GM23338 (cell line): ENCODE measurements at regions not wholly inside any gene's neighbourhood (a gene's known extent, or its start where the extent isn't known, plus 50 kb on each side); places are given as distances from the start of the nearest gene placed in this dataset.

Experiments used
- ATAC-seq: fragments of 200-7000 bp; cut with Tn5 transposase; 3 replicates; pipeline ENCODE4 v1.9.1; 2020
- DNase-seq: peaks from one replicate; pipeline ENCODE4 v3.0.0-alpha.2; 2015; ENCODE audit warnings: low spot score
- H2AFZ ChIP-seq: fragments of 200-600 bp; sonication (generic); 2 replicates; pipeline ENCODE4 v1.8.0; 2016; ENCODE audit warnings: antibody characterized with exemption, mild to moderate bottlenecking, moderate library complexity
- H3F3A ChIP-seq: fragments of 200-600 bp; sonication (generic); replicated peaks from 2 replicates; pipeline ENCODE4 v1.8.0; 2017; ENCODE audit warnings: antibody characterized with exemption, mixed run types, low read depth
- H3K27ac ChIP-seq: fragments of 200-600 bp; sonication (generic); 2 replicates; pipeline ENCODE4 v1.6.1; 2016; ENCODE audit warnings: low read depth
- H3K27me3 ChIP-seq: fragments of 200-600 bp; sonication (generic); 2 replicates; pipeline ENCODE4 v1.8.0; 2016; ENCODE audit warnings: mild to moderate bottlenecking, mixed run types, moderate library complexity; ENCODE audit not compliant: insufficient read depth
- H3K36me3 ChIP-seq: fragments of 200-600 bp; sonication (generic); 2 replicates; pipeline ENCODE4 v1.8.0; 2016; ENCODE audit warnings: mild to moderate bottlenecking; ENCODE audit not compliant: insufficient read depth
- H3K4me1 ChIP-seq: fragments of 200-600 bp; sonication (generic); 2 replicates; pipeline ENCODE4 v1.8.0; 2016; ENCODE audit warnings: mild to moderate bottlenecking, moderate library complexity; ENCODE audit not compliant: insufficient read depth
- H3K4me2 ChIP-seq: fragments of 200-600 bp; sonication (generic); 2 replicates; pipeline ENCODE4 v1.7.1; 2017; ENCODE audit warnings: mixed run types
- H3K4me3 ChIP-seq: fragments of 200-600 bp; sonication (generic); 2 replicates; pipeline ENCODE4 v1.6.1; 2016; ENCODE audit warnings: mixed run types
- H3K79me2 ChIP-seq: fragments of 200-600 bp; sonication (generic); replicated peaks from 2 replicates; pipeline ENCODE4 v1.8.0; 2017; ENCODE audit warnings: mild to moderate bottlenecking; ENCODE audit not compliant: insufficient read depth
- H3K9me2 ChIP-seq: fragments of 200-600 bp; sonication (generic); 2 replicates; pipeline ENCODE4 v1.8.0; 2017; ENCODE audit not compliant: insufficient read depth
- H4K20me1 ChIP-seq: fragments of 200-600 bp; sonication (generic); replicated peaks from 2 replicates; pipeline ENCODE4 v1.8.0; 2017; ENCODE audit warnings: mild to moderate bottlenecking; ENCODE audit not compliant: insufficient read depth
- H3K27ac Mint-ChIP-seq: 2 replicates; pipeline ENCODE4 v1.8.0; 2020; ENCODE audit warnings: inconsistent platforms, mild to moderate bottlenecking, moderate library complexity, mixed read lengths
- H3K27me3 Mint-ChIP-seq: 3 replicates; pipeline ENCODE4 v1.8.0; 2022; ENCODE audit warnings: low read depth, mild to moderate bottlenecking, moderate library complexity, mixed read lengths, inconsistent platforms; ENCODE audit not compliant: insufficient read depth, poor library complexity
- H3K36me3 Mint-ChIP-seq: 3 replicates; pipeline ENCODE4 v1.8.0; 2021; ENCODE audit warnings: low read depth, mild to moderate bottlenecking, inconsistent platforms, moderate library complexity, mixed read lengths
- H3K4me1 Mint-ChIP-seq: 3 replicates; pipeline ENCODE4 v1.8.0; 2020; ENCODE audit warnings: mild to moderate bottlenecking, inconsistent platforms, mixed read lengths
- H3K4me3 Mint-ChIP-seq: 3 replicates; pipeline ENCODE4 v1.8.0; 2021; ENCODE audit warnings: moderate library complexity, mild to moderate bottlenecking, inconsistent platforms, mixed read lengths
- H3K9me3 Mint-ChIP-seq: 3 replicates; pipeline ENCODE4 v1.8.0; 2020; ENCODE audit warnings: moderate library complexity, mild to moderate bottlenecking, inconsistent platforms, mixed read lengths
- POLR2AphosphoS5 ChIP-seq: IDR thresholded peaks from 2 replicates; pipeline ENCODE4 v1.6.1; 2016; ENCODE audit warnings: antibody characterized with exemption, low read depth
- STAT1 ChIP-seq: IDR thresholded peaks from one replicate; pipeline ENCODE4 v1.6.1; 2016; ENCODE audit warnings: antibody characterized with exemption; ENCODE audit not compliant: unreplicated experiment
- ZNF114 ChIP-seq: fragments of 250-450 bp; sonication (Bioruptor Pico); IDR thresholded peaks from 2 replicates; pipeline ENCODE4 v1.5.0; 2020; ENCODE audit warnings: mild to moderate bottlenecking, moderate library complexity
- ZNF331 ChIP-seq: fragments of 250-450 bp; sonication (Bioruptor Pico); IDR thresholded peaks from 2 replicates; pipeline ENCODE4 v1.5.0; 2020; ENCODE audit warnings: low read depth, mild to moderate bottlenecking, moderate library complexity
- TF ChIP-seq, protein P1 (sequence below): IDR thresholded peaks from 2 replicates; pipeline ENCODE4 v1.6.1; 2016; ENCODE audit warnings: antibody characterized with exemption
- TF ChIP-seq, protein P2 (sequence below): fragments of 250-450 bp; sonication (Bioruptor Pico); IDR thresholded peaks from 2 replicates; pipeline ENCODE4 v1.5.0; 2020; ENCODE audit warnings: mild to moderate bottlenecking, moderate library complexity

- H3K4me3 ChIP-seq: no peak overlapping the region
- Mint-ChIP-seq H3K27me3 (no peaks in the 10 kb centered on the region), H3K36me3 (peaks cover 7% of the 10 kb centered on the region; the same call in 2 of the 3 replicates), H3K4me3 (no peak overlapping the region), H3K4me1 (peaks cover 15% of the 10 kb centered on the region), H3K9me3 (peaks cover 11% of the 10 kb centered on the region; the same call in 2 of the 3 replicates), H3K27ac (no peak overlapping the region)
- H3F3A ChIP-seq: no peaks in the 10 kb centered on the region
- H3K27me3 ChIP-seq: no peaks in the 10 kb centered on the region
- no peaks in the 10 kb centered on the region for H4K20me1 ChIP-seq
- H3K36me3 ChIP-seq: no peaks in the 10 kb centered on the region
- no peak for ATAC-seq
- H2AFZ ChIP-seq: no peak overlapping the region
- H3K9me2 ChIP-seq: no peaks in the 10 kb centered on the region
- H3K4me1 ChIP-seq: peaks cover 9% of the 10 kb centered on the region; the same call in 1 of the 2 replicates
- no peak overlapping the region for H3K4me2 ChIP-seq
- TF ChIP-seq, protein P1, sequence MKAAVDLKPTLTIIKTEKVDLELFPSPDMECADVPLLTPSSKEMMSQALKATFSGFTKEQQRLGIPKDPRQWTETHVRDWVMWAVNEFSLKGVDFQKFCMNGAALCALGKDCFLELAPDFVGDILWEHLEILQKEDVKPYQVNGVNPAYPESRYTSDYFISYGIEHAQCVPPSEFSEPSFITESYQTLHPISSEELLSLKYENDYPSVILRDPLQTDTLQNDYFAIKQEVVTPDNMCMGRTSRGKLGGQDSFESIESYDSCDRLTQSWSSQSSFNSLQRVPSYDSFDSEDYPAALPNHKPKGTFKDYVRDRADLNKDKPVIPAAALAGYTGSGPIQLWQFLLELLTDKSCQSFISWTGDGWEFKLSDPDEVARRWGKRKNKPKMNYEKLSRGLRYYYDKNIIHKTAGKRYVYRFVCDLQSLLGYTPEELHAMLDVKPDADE: no peak
- TF ChIP-seq POLR2AphosphoS5 (no peak), ZNF114 (CRISPR knock-in tag) (no peak), ZNF331 (CRISPR knock-in tag) (no peak), STAT1 (no peak)
- TF ChIP-seq, protein P2, sequence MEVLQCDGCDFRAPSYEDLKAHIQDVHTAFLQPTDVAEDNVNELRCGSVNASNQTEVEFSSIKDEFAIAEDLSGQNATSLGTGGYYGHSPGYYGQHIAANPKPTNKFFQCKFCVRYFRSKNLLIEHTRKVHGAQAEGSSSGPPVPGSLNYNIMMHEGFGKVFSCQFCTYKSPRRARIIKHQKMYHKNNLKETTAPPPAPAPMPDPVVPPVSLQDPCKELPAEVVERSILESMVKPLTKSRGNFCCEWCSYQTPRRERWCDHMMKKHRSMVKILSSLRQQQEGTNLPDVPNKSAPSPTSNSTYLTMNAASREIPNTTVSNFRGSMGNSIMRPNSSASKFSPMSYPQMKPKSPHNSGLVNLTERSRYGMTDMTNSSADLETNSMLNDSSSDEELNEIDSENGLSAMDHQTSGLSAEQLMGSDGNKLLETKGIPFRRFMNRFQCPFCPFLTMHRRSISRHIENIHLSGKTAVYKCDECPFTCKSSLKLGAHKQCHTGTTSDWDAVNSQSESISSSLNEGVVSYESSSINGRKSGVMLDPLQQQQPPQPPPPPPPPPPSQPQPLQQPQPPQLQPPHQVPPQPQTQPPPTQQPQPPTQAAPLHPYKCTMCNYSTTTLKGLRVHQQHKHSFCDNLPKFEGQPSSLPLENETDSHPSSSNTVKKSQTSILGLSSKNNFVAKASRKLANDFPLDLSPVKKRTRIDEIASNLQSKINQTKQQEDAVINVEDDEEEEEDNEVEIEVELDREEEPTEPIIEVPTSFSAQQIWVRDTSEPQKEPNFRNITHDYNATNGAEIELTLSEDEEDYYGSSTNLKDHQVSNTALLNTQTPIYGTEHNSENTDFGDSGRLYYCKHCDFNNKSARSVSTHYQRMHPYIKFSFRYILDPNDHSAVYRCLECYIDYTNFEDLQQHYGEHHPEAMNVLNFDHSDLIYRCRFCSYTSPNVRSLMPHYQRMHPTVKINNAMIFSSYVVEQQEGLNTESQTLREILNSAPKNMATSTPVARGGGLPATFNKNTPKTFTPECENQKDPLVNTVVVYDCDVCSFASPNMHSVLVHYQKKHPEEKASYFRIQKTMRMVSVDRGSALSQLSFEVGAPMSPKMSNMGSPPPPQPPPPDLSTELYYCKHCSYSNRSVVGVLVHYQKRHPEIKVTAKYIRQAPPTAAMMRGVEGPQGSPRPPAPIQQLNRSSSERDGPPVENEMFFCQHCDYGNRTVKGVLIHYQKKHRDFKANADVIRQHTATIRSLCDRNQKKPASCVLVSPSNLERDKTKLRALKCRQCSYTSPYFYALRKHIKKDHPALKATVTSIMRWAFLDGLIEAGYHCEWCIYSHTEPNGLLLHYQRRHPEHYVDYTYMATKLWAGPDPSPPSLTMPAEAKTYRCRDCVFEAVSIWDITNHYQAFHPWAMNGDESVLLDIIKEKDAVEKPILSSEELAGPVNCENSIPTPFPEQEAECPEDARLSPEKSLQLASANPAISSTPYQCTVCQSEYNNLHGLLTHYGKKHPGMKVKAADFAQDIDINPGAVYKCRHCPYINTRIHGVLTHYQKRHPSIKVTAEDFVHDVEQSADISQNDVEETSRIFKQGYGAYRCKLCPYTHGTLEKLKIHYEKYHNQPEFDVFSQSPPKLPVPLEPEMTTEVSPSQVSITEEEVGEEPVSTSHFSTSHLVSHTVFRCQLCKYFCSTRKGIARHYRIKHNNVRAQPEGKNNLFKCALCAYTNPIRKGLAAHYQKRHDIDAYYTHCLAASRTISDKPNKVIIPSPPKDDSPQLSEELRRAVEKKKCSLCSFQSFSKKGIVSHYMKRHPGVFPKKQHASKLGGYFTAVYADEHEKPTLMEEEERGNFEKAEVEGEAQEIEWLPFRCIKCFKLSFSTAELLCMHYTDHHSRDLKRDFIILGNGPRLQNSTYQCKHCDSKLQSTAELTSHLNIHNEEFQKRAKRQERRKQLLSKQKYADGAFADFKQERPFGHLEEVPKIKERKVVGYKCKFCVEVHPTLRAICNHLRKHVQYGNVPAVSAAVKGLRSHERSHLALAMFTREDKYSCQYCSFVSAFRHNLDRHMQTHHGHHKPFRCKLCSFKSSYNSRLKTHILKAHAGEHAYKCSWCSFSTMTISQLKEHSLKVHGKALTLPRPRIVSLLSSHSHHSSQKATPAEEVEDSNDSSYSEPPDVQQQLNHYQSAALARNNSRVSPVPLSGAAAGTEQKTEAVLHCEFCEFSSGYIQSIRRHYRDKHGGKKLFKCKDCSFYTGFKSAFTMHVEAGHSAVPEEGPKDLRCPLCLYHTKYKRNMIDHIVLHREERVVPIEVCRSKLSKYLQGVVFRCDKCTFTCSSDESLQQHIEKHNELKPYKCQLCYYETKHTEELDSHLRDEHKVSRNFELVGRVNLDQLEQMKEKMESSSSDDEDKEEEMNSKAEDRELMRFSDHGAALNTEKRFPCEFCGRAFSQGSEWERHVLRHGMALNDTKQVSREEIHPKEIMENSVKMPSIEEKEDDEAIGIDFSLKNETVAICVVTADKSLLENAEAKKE (CRISPR knock-in tag): no peak
- no peaks in the 10 kb centered on the region for H3K79me2 ChIP-seq
- DNase-seq: no peak
- H3K27ac ChIP-seq: no peak overlapping the region
These were observed 411.5 kb upstream of the MCTP2 start for GRCh38 chr15:93819826-93820225.
